ENCODE measurements at regions not wholly inside any gene's neighbourhood (a gene's known extent, or its start where the extent isn't known, plus 50 kb on each side); places are given as distances from the start of the nearest gene placed in this dataset.

- no peak overlapping the region for H3K4me3 ChIP-seq (ENCODE audit: low read depth in 2 of 2, low read length in 2 of 2)
- no peak for ATAC-seq
- H3K27me3 ChIP-seq (ENCODE audit: control insufficient read depth, insufficient read depth, low read length) = no peaks in the 10 kb centered on the region
- H3K4me1 ChIP-seq (ENCODE audit: control insufficient read depth, insufficient read depth, low read length) = no peaks in the 10 kb centered on the region
- no peak overlapping the region for H3K27ac ChIP-seq (ENCODE audit: low read length)
- intact Hi-C loops (cut with micrococcal nuclease; ENCODE audit: unreplicated experiment) (no loop called here), in situ Hi-C loops (cut with HindIII; ENCODE audit: low pct_unique_long_range_greater_than_20kb, low sequenced_read_pairs) (no loop called here)
- no peaks in the 10 kb centered on the region for H3K36me3 ChIP-seq (ENCODE audit: control insufficient read depth, insufficient read depth, low read length)
- H3K9me3 ChIP-seq (ENCODE audit: control insufficient read depth, insufficient read depth, low read depth, low read length) = no peaks in the 10 kb centered on the region
- DNase-seq (ENCODE audit: low read depth, low spot score) = no peak
- CTCF ChIA-PET = no interaction called here
- POLR2A ChIA-PET = no interaction called here
- BruUV-seq (replicated peaks) = no TSS peak
- TF ChIP-seq SIN3A (IDR thresholded peaks at IDR 0.05; ENCODE audit: borderline replicate concordance, insufficient read depth, low read depth, low read length) (no peak), REST (IDR thresholded peaks at IDR 0.05; ENCODE audit: insufficient read depth in 1 of 2, low read depth in 2 of 2, low read length in 1 of 2) (no peak), POLR2AphosphoS5 (IDR thresholded peaks at IDR 0.05; ENCODE audit: low read depth, low read length) (no peak), TCF7L2 (IDR thresholded peaks at IDR 0.05; ENCODE audit: low read depth, low read length) (no peak)
- TF ChIP-seq, protein P1, sequence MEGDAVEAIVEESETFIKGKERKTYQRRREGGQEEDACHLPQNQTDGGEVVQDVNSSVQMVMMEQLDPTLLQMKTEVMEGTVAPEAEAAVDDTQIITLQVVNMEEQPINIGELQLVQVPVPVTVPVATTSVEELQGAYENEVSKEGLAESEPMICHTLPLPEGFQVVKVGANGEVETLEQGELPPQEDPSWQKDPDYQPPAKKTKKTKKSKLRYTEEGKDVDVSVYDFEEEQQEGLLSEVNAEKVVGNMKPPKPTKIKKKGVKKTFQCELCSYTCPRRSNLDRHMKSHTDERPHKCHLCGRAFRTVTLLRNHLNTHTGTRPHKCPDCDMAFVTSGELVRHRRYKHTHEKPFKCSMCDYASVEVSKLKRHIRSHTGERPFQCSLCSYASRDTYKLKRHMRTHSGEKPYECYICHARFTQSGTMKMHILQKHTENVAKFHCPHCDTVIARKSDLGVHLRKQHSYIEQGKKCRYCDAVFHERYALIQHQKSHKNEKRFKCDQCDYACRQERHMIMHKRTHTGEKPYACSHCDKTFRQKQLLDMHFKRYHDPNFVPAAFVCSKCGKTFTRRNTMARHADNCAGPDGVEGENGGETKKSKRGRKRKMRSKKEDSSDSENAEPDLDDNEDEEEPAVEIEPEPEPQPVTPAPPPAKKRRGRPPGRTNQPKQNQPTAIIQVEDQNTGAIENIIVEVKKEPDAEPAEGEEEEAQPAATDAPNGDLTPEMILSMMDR (IDR thresholded peaks at IDR 0.05) = no peak
Measured at GRCh38 chr9:100785946-100786345, 208.1 kb downstream of the CAVIN4 start.

DNA sequence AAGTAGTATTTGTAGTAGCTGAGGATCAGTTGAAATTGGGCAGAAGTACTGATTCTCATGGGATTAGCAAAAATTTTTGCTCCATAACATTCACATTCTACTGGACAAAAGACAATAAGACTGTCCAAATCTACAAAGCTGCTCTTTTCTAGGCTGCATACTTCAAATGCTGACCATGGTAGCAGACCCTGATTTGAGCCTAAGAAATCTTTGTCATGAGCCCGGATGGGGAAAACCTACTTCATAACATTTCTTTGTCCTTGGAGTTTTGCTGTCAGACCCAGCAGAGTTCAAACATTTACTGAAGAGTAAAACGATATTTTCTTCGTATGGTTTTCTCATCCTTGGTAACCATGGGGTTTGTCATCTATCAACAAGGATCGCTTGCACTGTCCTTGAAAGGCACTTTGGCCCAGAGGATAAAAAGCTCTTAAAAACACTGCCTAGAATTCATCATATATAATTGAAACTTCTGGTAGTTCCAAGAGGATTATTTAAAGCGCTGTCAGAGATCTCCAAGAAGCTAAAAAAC lies 216.9 kb downstream of the CAVIN4 start:
- TF ChIP-seq, protein P1 (IDR thresholded peaks at IDR 0.05) = no peak
- TF ChIP-seq REST (IDR thresholded peaks at IDR 0.05; ENCODE audit: insufficient read depth in 1 of 2, low read depth in 2 of 2, low read length in 1 of 2) (no peak), SIN3A (IDR thresholded peaks at IDR 0.05; ENCODE audit: borderline replicate concordance, insufficient read depth, low read depth, low read length) (no peak), TCF7L2 (IDR thresholded peaks at IDR 0.05; ENCODE audit: low read depth, low read length) (no peak), POLR2AphosphoS5 (IDR thresholded peaks at IDR 0.05; ENCODE audit: low read depth, low read length) (no peak)
- POLR2A ChIA-PET = no interaction called here
- in situ Hi-C loops (cut with HindIII; ENCODE audit: low pct_unique_long_range_greater_than_20kb, low sequenced_read_pairs) (no loop called here), intact Hi-C loops (cut with micrococcal nuclease; ENCODE audit: unreplicated experiment) (no loop called here)
- no peak overlapping the region for H3K4me3 ChIP-seq (ENCODE audit: low read depth in 2 of 2, low read length in 2 of 2)
- no peak for ATAC-seq
- H3K27me3 ChIP-seq (ENCODE audit: control insufficient read depth, insufficient read depth, low read length) = no peaks in the 10 kb centered on the region
- DNase-seq (ENCODE audit: low read depth, low spot score) = no peak
- no peaks in the 10 kb centered on the region for H3K9me3 ChIP-seq (ENCODE audit: control insufficient read depth, insufficient read depth, low read depth, low read length)
- H3K4me1 ChIP-seq (ENCODE audit: control insufficient read depth, insufficient read depth, low read length) = no peaks in the 10 kb centered on the region
- CTCF ChIA-PET = no interaction called here
- no peaks in the 10 kb centered on the region for H3K36me3 ChIP-seq (ENCODE audit: control insufficient read depth, insufficient read depth, low read length)
- no TSS peak for BruUV-seq (replicated peaks)
- no peak overlapping the region for H3K27ac ChIP-seq (ENCODE audit: low read length)

Measured in Panc1 (cell line).